IPS-18c (cell line): ENCODE measurements at regions not wholly inside any gene's neighbourhood (a gene's known extent, or its start where the extent isn't known, plus 50 kb on each side); places are given as distances from the start of the nearest gene placed in this dataset.

Experiments
- H3K4me3 ChIP-seq: 2 replicates; pipeline ENCODE4 v1.7.0; 2013; ENCODE audit warnings: low read depth, mild to moderate bottlenecking, low read length, moderate library complexity; ENCODE audit not compliant: insufficient read depth
- H3K9me3 ChIP-seq: one replicate; pipeline ENCODE4 v1.6.1; 2013; ENCODE audit warnings: mild to moderate bottlenecking, low read length, moderate library complexity; ENCODE audit not compliant: control insufficient read depth, insufficient read depth

- Histone ChIP-seq H3K9me3 (no peaks in the 10 kb centered on the region), H3K4me3 (no peak overlapping the region)
Observed at GRCh38 chr2:129422028-129422427, 557.4 kb upstream of the RAB6C start.

GRCh38 chr2:129428086-129428660, 551.3 kb upstream of the RAB6C start:
- Histone ChIP-seq H3K4me3 (no peak overlapping the region), H3K9me3 (no peaks in the 10 kb centered on the region)

GRCh38 chr2:129430911-129431310, 548.6 kb upstream of the RAB6C start:
- no peak overlapping the region for H3K4me3 ChIP-seq
- no peaks in the 10 kb centered on the region for H3K9me3 ChIP-seq

- no peaks in the 10 kb centered on the region for H3K9me3 ChIP-seq
- no peak overlapping the region for H3K4me3 ChIP-seq
Observed at GRCh38 chr2:129431881-129432280, 547.6 kb upstream of the RAB6C start.

GRCh38 chr2:129436809-129437208, 542.7 kb upstream of the RAB6C start:
- H3K9me3 ChIP-seq = no peaks in the 10 kb centered on the region

GRCh38 chr2:129437725-129438124, 541.7 kb upstream of the RAB6C start:
- Histone ChIP-seq H3K4me3 (no peak overlapping the region), H3K9me3 (no peaks in the 10 kb centered on the region)

More at GRCh38 chr2:129436809-129437208, 542.7 kb upstream of the RAB6C start:
- no peak overlapping the region for H3K4me3 ChIP-seq

GRCh38 chr2:129438501-129439057, 540.9 kb upstream of the RAB6C start:
- Histone ChIP-seq H3K9me3 (no peaks in the 10 kb centered on the region), H3K4me3 (no peak overlapping the region)

GRCh38 chr2:129439406-129440302, 539.8 kb upstream of the RAB6C start:
- Histone ChIP-seq H3K4me3 (no peak overlapping the region), H3K9me3 (no peaks in the 10 kb centered on the region)

- H3K9me3 ChIP-seq = no peaks in the 10 kb centered on the region
- no peak overlapping the region for H3K4me3 ChIP-seq
Observed at GRCh38 chr2:129441610-129442009, 537.9 kb upstream of the RAB6C start.

GRCh38 chr2:129443235-129443864, 536.1 kb upstream of the RAB6C start:
- Histone ChIP-seq H3K4me3 (no peak overlapping the region), H3K9me3 (no peaks in the 10 kb centered on the region)

GRCh38 chr2:129443865-129444739, 535.4 kb upstream of the RAB6C start:
- Histone ChIP-seq H3K9me3 (no peaks in the 10 kb centered on the region), H3K4me3 (no peak overlapping the region)

GRCh38 chr2:129444751-129445150, 534.7 kb upstream of the RAB6C start:
- no peaks in the 10 kb centered on the region for H3K9me3 ChIP-seq
- no peak overlapping the region for H3K4me3 ChIP-seq

GRCh38 chr2:129456691-129457090, 522.8 kb upstream of the RAB6C start:
- Histone ChIP-seq H3K9me3 (no peaks in the 10 kb centered on the region), H3K4me3 (no peak overlapping the region)

- Histone ChIP-seq H3K4me3 (no peak overlapping the region), H3K9me3 (no peaks in the 10 kb centered on the region)
Observed at GRCh38 chr2:129457277-129457818, 522.1 kb upstream of the RAB6C start.

- Histone ChIP-seq H3K4me3 (no peak overlapping the region), H3K9me3 (no peaks in the 10 kb centered on the region)
Observed at GRCh38 chr2:129458006-129458405, 521.5 kb upstream of the RAB6C start.

GRCh38 chr2:129458436-129458835, 521.0 kb upstream of the RAB6C start:
- H3K4me3 ChIP-seq = no peak overlapping the region
- no peaks in the 10 kb centered on the region for H3K9me3 ChIP-seq
